HG03439 (cell line): ENCODE measurements at regions not wholly inside any gene's neighbourhood (a gene's known extent, or its start where the extent isn't known, plus 50 kb on each side); places are given as distances from the start of the nearest gene placed in this dataset.

Experiments
- ATAC-seq: cut with Tn5 transposase; IDR thresholded peaks from one replicate; pipeline ENCODE4 v1.9.1; 2021; ENCODE audit warnings: mild to moderate bottlenecking, moderate library complexity; ENCODE audit not compliant: unreplicated experiment

DNA sequence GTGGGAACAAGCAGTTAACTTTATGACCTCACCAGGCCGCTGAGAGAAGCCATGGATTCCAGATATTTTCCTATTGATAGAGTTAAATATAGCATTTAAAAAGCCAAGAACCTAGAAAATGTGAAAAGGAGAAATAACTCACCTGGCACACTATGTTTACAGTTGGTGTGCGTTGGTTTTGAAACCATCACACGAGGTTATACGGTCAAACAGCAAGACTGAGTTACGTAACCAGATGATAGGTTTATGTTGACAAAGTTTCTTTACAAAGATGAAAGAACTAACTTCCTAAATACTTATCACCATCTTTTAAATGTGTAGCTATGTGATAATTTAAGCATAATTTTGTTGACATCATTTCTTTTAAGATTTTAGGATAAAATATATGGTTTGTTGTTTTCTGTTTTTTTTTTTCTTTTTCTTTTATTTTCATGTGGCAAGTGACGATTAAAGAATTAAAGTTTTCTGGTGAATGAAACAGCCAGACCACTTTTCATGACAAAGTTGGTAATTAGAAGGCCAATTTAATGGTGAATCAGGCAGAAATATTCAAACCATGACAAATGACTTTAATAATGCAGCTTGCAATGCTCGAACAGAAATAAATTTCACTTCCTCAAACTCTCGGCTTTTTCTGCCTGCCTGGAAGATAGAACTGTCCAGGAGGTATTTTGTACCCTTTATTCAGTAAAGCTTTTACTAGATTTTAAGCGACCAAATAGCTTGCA, 339.1 kb upstream of the OBI1 start:
- ATAC-seq = no peak

- ATAC-seq = no peak
These were observed 334.8 kb upstream of the OBI1 start for GRCh38 chr13:78993792-78994191.

GRCh38 chr13:78981913-78982312, 323.0 kb upstream of the OBI1 start:
- ATAC-seq = no peak

DNA sequence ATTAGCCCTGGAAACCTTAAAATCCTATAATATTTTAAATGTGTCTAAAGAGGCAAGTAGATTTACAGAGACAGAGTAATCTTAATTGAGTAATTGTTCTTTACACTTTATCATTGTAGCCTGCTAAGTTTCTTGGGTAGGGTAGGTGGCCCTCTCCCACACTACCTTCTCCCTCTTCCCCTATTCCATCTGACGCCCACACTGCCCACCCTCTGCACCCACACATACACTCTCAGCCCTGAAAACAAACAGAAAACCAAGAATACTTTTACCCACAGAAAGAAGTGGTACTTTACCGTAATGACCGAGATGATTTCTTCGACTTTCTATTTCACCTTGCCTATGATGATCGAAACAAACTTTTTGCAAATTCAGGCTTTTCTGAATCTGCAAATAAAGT, 320.4 kb upstream of the OBI1 start:
- ATAC-seq = no peak

DNA sequence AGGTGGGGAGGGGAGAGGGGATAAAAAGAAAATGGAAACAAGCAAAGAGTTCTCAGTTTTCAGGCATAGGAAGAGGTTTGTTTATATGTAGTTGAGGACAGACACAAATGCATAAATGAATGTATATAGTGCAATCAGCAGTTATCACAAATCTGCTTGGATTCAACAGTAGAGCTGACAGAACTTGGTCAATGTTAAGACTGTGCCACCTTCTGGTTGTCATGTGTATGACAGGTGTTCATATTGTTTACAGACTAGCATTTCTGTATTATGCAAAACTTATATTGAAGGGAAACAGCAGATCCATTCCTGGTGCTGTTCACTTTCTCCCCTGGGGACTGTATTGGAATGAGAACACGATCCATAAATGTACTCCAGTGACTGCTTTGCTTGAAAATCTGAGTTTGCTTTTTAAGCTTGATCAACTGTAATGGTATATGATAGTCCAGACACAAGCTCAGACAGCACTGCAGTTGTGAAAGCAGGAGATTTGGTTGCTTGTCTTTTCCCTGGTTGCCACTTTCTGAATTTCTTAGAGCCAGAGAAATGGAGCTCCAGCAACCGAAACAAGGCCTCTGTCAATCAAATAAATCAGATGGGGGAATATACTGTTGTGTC, 319.5 kb upstream of the OBI1 start:
- ATAC-seq = peak; percentile 88

- ATAC-seq = no peak
These were observed 318.4 kb upstream of the OBI1 start for GRCh38 chr13:78977311-78977710.

- ATAC-seq = no peak
These were observed 317.7 kb upstream of the OBI1 start for GRCh38 chr13:78976696-78977095.

DNA sequence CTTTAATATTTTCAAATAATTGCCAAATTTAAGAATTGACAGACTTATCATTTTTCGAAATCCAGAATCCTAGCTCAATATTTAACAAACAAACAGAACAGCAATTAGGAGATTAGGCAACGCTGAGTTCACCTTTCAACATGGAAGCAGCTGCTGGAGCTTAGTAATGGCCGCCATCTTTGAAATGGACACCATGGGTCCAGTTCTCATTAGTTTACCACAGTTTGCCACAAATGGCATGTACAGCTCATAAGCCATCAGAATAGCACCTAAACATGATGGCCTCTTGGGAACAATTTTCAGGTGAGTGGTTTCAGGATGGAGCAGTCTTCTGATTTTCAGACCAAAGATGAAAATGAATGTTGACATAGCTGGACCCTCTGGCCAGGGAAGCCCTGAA, 313.6 kb upstream of the OBI1 start:
- no peak for ATAC-seq

GRCh38 chr13:78971355-78972025, 312.5 kb upstream of the OBI1 start:
- ATAC-seq = no peak

GRCh38 chr13:78960881-78961280, 301.9 kb upstream of the OBI1 start:
- ATAC-seq = no peak

GRCh38 chr13:78958006-78958405, 299.1 kb upstream of the OBI1 start:
- ATAC-seq = no peak

GRCh38 chr13:78940455-78941130, 281.6 kb upstream of the OBI1 start:
- no peak for ATAC-seq

DNA sequence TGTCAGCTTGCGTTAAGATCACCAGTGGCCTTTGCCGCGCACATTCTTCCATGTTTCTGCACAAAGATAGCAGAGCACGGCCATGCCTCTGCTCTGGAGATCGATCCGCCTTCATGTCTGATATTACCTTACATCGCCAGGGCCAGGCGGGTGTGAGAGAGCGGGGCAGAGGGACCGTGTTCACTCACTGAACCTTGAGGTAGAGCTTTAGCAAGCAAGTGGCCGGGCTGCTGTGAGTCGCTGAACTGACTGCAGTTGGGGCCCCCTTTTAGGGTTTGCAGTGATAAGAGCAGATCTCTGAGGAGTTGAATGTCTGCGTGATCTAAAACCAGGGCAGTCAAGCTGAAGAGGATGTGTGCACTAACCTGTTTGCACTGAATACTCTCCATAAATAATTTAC, 275.4 kb upstream of the OBI1 start:
- no peak for ATAC-seq

DNA sequence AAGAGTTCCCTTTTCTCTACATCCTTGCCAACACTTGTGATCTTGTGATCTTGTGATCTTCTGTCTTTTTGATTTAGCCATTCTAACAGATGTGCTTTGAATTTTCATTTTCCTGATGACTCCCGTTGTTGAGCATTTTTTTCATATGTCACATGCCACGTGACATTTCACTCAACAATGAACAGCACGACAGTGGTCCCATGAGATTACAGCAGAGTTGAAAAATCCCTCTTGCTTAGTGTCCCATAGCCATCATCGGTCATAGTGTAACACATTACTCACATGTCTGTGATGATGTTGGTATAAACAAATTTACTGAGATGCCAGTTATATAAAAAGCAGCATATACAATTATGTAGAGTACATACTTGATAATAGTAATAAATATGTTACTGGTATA, 256.1 kb upstream of the OBI1 start:
- ATAC-seq = no peak

GRCh38 chr13:78913656-78914055, 254.7 kb upstream of the OBI1 start:
- ATAC-seq = no peak

- ATAC-seq = no peak
These were observed 251.2 kb upstream of the OBI1 start for GRCh38 chr13:78910147-78910546.

DNA sequence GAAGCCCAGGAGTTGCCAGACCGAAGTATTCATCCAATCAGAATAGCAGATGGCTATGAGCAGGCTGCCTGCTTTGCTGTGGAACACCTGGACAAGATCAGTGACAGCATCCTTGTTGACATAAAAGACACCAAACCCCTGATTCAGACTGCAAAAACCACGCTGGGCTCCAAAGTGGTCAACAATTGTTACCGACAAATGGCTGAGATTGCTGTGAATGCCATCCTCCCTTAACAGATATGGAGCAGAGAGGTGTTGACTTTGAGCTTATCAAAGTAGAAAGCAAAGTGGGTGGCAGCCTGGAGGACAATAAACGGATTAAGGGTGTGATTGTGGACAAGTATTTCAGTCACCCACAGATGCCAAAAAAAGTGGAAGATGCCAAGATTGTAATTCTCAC, 250.3 kb upstream of the OBI1 start:
- no peak for ATAC-seq

DNA sequence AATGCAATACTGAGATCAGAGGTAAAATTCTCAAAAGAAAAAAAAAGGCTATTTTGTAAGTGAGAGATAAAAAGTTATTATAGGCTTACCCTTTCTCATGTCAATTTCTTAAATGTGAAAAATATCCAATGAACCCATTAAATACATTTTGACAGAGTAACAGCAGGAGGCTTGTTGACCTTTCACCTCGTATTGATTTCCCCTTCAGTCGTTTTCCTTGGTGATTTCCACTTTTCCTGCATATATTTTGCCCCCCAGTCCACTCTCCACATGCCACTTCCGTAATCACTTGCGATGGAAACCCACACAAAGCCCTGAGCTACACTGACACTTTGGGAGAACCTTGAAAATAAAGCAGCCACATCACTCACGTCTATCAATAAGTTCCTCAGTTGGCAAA, 248.1 kb upstream of the OBI1 start:
- ATAC-seq = no peak

- ATAC-seq = no peak
These were observed 238.2 kb upstream of the OBI1 start for GRCh38 chr13:78897200-78897599.

GRCh38 chr13:78884571-78884970, 225.6 kb upstream of the OBI1 start:
- ATAC-seq = no peak

- ATAC-seq = no peak
These were observed 222.8 kb upstream of the OBI1 start for GRCh38 chr13:78881751-78882150.

- no peak for ATAC-seq
These were observed 222.1 kb upstream of the OBI1 start for GRCh38 chr13:78881054-78881453.
